ENCODE measurements at regions not wholly inside any gene's neighbourhood (a gene's known extent, or its start where the extent isn't known, plus 50 kb on each side); places are given as distances from the start of the nearest gene placed in this dataset.
"Not testable (repeated sequence)": the region's sequence is repeated elsewhere in the genome, so short reads cannot be mapped to it uniquely, and the experiment has no call there.

- BruUV-seq (replicated peaks) = no TSS peak
- no peak for DNase-seq
- TF ChIP-seq CTCF (IDR thresholded peaks at IDR 0.05; ENCODE audit: unreplicated experiment) = no peak
- intact Hi-C loops (cut with micrococcal nuclease; ENCODE audit: unreplicated experiment) = no loop called here
- Mint-ChIP-seq H3K4me1 (ENCODE audit: low read depth, unreplicated experiment) (no peaks in the 10 kb centered on the region), H3K27me3 (ENCODE audit: unreplicated experiment) (no peaks in the 10 kb centered on the region), H3K27ac (ENCODE audit: unreplicated experiment) (no peak overlapping the region), H3K9me3 (ENCODE audit: low read depth, unreplicated experiment) (no peaks in the 10 kb centered on the region), H3K36me3 (ENCODE audit: insufficient read depth, unreplicated experiment) (no peaks in the 10 kb centered on the region), H3K4me3 (ENCODE audit: low read depth, unreplicated experiment) (no peak overlapping the region)
- CTCF ChIA-PET = no interaction called here
Observed at GRCh38 chr5:57632937-57633336, 150.3 kb upstream of the ACTBL2 start.

- intact Hi-C loops (cut with micrococcal nuclease; ENCODE audit: unreplicated experiment); H3K4me3 Mint-ChIP-seq (ENCODE audit: low read depth, unreplicated experiment); H3K4me1 Mint-ChIP-seq (ENCODE audit: low read depth, unreplicated experiment); CTCF ChIA-PET; DNase-seq; H3K36me3 Mint-ChIP-seq (ENCODE audit: insufficient read depth, unreplicated experiment); H3K27ac Mint-ChIP-seq (ENCODE audit: unreplicated experiment); H3K9me3 Mint-ChIP-seq (ENCODE audit: low read depth, unreplicated experiment); H3K27me3 Mint-ChIP-seq (ENCODE audit: unreplicated experiment); BruUV-seq (replicated peaks): not testable (repeated sequence)
Observed at GRCh38 chr5:57631139-57631538, 148.5 kb upstream of the ACTBL2 start.

- Mint-ChIP-seq H3K4me1 (ENCODE audit: low read depth, unreplicated experiment) (no peaks in the 10 kb centered on the region), H3K4me3 (ENCODE audit: low read depth, unreplicated experiment) (no peak overlapping the region), H3K27me3 (ENCODE audit: unreplicated experiment) (no peaks in the 10 kb centered on the region), H3K27ac (ENCODE audit: unreplicated experiment) (no peak overlapping the region), H3K9me3 (ENCODE audit: low read depth, unreplicated experiment) (no peaks in the 10 kb centered on the region), H3K36me3 (ENCODE audit: insufficient read depth, unreplicated experiment) (no peaks in the 10 kb centered on the region)
- CTCF ChIA-PET = interaction anchor here (0.6 kb wide), 1 partner anchor 22 kb away, joined by 3 read pairs; no protein-coding TSS in a partner anchor
- no TSS peak for BruUV-seq (replicated peaks)
- no peak for DNase-seq
- intact Hi-C loops (cut with micrococcal nuclease; ENCODE audit: unreplicated experiment) = no loop called here
- TF ChIP-seq CTCF (IDR thresholded peaks at IDR 0.05; ENCODE audit: unreplicated experiment) = no peak
Observed at GRCh38 chr5:57627661-57628060, 145.1 kb upstream of the ACTBL2 start.

DNA sequence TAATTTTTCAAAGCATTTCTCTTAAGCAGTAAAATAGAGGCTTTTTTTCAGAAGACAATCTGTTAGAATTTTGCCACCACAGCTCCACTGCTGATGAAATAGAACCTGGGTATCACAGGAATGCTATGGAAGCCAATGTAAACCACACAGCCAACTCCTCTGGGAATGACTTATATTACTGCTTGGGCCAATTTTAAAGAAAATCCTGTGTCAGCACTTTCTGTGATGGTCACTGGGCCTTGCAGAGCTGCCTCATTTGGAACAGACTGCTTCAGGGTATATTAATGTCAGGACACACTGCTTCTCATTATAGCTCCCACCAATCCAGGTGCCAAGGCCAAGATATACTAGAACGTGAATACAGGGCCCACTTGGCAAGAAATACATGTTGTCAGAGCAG is 144.1 kb upstream of the ACTBL2 start:
- CTCF ChIA-PET = no interaction called here
- Mint-ChIP-seq H3K9me3 (ENCODE audit: low read depth, unreplicated experiment) (no peaks in the 10 kb centered on the region), H3K4me1 (ENCODE audit: low read depth, unreplicated experiment) (no peaks in the 10 kb centered on the region), H3K36me3 (ENCODE audit: insufficient read depth, unreplicated experiment) (no peaks in the 10 kb centered on the region), H3K4me3 (ENCODE audit: low read depth, unreplicated experiment) (no peak overlapping the region), H3K27ac (ENCODE audit: unreplicated experiment) (no peak overlapping the region), H3K27me3 (ENCODE audit: unreplicated experiment) (no peaks in the 10 kb centered on the region)
- intact Hi-C loops (cut with micrococcal nuclease; ENCODE audit: unreplicated experiment) = no loop called here
- TF ChIP-seq CTCF (IDR thresholded peaks at IDR 0.05; ENCODE audit: unreplicated experiment) = no peak
- no TSS peak for BruUV-seq (replicated peaks)
- no peak for DNase-seq

- H3K36me3 Mint-ChIP-seq (ENCODE audit: insufficient read depth, unreplicated experiment) = no peaks in the 10 kb centered on the region
- BruUV-seq (replicated peaks) = no TSS peak
Observed at GRCh38 chr5:57621624-57622023, 139.0 kb upstream of the ACTBL2 start.

More at GRCh38 chr5:57621624-57622023, 139.0 kb upstream of the ACTBL2 start:
- H3K9me3 Mint-ChIP-seq (ENCODE audit: low read depth, unreplicated experiment) = no peaks in the 10 kb centered on the region
- H3K27me3 Mint-ChIP-seq (ENCODE audit: unreplicated experiment) = no peaks in the 10 kb centered on the region
- H3K27ac Mint-ChIP-seq (ENCODE audit: unreplicated experiment) = no peak overlapping the region
- intact Hi-C loops (cut with micrococcal nuclease; ENCODE audit: unreplicated experiment) = no loop called here
- H3K4me3 Mint-ChIP-seq (ENCODE audit: low read depth, unreplicated experiment) = no peak overlapping the region
- no peaks in the 10 kb centered on the region for H3K4me1 Mint-ChIP-seq (ENCODE audit: low read depth, unreplicated experiment)
- CTCF ChIA-PET = no interaction called here
- no peak for TF ChIP-seq CTCF (IDR thresholded peaks at IDR 0.05; ENCODE audit: unreplicated experiment)
- no peak for DNase-seq
